Mammary epithelial cell (primary cell): ENCODE measurements at regions not wholly inside any gene's neighbourhood (a gene's known extent, or its start where the extent isn't known, plus 50 kb on each side); places are given as distances from the start of the nearest gene placed in this dataset.
"Not testable (repeated sequence)": the region's sequence is repeated elsewhere in the genome, so short reads cannot be mapped to it uniquely, and the experiment has no call there.

Experiments used
- EZH2 ChIP-seq: IDR thresholded peaks from 2 replicates; pipeline ENCODE4 v1.6.1; 2012; ENCODE audit warnings: low read length, inconsistent platforms, borderline replicate concordance
- TF ChIP-seq, protein P1 (sequence below), 2 donors: IDR thresholded peaks in 1 of 2; conservative IDR thresholded peaks in 1 of 2; 2 replicates each; pipeline ENCODE4 v1.5.1; 2011 to 2012; ENCODE audit warnings: inconsistent platforms in 2 of 2, low read length in 2 of 2, mild to moderate bottlenecking in 2 of 2, control low read depth in 1 of 2, low read depth in 1 of 2; ENCODE audit not compliant: insufficient read depth in 1 of 2; ENCODE audit errors: extremely low read depth in 1 of 2

DNA sequence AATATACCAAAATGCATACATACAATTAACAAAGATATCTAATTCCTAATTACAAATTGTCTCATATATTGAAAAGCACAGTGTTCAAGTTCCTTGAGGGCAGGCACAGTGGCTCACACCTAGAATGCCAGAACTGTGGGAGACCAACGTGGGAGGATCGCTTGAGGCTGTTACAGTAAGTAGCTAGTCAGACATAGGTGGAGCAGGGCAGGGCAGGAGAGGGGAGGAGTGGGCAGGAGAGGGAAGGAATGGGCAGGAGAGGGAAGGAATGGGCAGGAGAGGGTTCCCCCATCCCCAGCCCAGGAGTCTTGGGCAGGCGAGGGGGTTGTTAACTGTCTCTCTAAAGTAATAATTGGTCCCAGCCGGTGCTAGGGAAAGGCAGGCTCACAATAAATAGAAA is 325.9 kb downstream of the GOLGA6L6 start:
- TF ChIP-seq, protein P1, sequence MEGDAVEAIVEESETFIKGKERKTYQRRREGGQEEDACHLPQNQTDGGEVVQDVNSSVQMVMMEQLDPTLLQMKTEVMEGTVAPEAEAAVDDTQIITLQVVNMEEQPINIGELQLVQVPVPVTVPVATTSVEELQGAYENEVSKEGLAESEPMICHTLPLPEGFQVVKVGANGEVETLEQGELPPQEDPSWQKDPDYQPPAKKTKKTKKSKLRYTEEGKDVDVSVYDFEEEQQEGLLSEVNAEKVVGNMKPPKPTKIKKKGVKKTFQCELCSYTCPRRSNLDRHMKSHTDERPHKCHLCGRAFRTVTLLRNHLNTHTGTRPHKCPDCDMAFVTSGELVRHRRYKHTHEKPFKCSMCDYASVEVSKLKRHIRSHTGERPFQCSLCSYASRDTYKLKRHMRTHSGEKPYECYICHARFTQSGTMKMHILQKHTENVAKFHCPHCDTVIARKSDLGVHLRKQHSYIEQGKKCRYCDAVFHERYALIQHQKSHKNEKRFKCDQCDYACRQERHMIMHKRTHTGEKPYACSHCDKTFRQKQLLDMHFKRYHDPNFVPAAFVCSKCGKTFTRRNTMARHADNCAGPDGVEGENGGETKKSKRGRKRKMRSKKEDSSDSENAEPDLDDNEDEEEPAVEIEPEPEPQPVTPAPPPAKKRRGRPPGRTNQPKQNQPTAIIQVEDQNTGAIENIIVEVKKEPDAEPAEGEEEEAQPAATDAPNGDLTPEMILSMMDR (conservative IDR thresholded peaks at IDR 0.05 in 1 of 2, IDR thresholded peaks at IDR 0.05 in 1 of 2; ENCODE audit: extremely low read depth in 1 of 2, insufficient read depth in 1 of 2, low read depth in 1 of 2, low read length in 2 of 2) = not testable (repeated sequence)
- not testable (repeated sequence) for TF ChIP-seq EZH2
